ENCODE measurements at regions not wholly inside any gene's neighbourhood (a gene's known extent, or its start where the extent isn't known, plus 50 kb on each side); places are given as distances from the start of the nearest gene placed in this dataset.

DNA sequence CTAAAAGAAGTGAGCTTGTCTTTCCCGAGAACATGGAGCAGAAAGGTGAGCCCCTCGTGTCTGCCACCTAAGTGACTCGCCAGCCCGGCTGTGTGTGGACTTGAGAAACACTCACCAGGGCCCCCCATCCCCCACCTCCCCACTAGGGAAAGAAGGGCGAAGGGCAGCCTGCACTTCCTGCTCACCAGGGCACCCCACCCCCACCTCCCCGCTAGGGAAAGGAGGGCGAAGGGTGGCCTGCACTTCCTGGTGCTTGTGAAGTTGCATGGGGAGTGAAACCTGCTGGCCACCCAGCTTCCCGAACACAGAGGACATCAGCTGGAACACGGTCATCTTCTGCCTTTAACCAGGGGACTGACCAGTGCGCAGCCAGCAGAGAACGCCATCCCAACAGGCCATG lies 402.7 kb upstream of the SALL3 start:
- Histone ChIP-seq H3K9ac (no peak overlapping the region), H3K4me2 (ENCODE audit: unreplicated experiment) (no peak overlapping the region), H3F3A (ENCODE audit: insufficient read depth) (no peaks in the 10 kb centered on the region), H3K27me3 (replicated peaks; ENCODE audit: insufficient read depth) (no peaks in the 10 kb centered on the region), H3K9me3 (ENCODE audit: low read depth) (no peaks in the 10 kb centered on the region), H3K36me3 (ENCODE audit: low read depth) (no peaks in the 10 kb centered on the region), H3K27ac (no peak overlapping the region), H3K4me3 (no peak overlapping the region), H2AFZ (no peak overlapping the region), H3K9me2 (ENCODE audit: insufficient read depth) (no peaks in the 10 kb centered on the region), H3K79me2 (ENCODE audit: insufficient read depth) (no peaks in the 10 kb centered on the region), H4K20me1 (ENCODE audit: insufficient read depth) (no peaks in the 10 kb centered on the region), H3K4me1 (ENCODE audit: insufficient read depth) (no peaks in the 10 kb centered on the region)
- no peak for DNase-seq
- TF ChIP-seq EZH2phosphoT487 (IDR thresholded peaks at IDR 0.05; ENCODE audit: insufficient read depth, low read depth), result no peak
- TF ChIP-seq EZH2 (IDR thresholded peaks at IDR 0.05; ENCODE audit: insufficient read depth, poor library complexity, severe bottlenecking), result no peak
- WGBS, 2 experiments (ENCODE audit: low coverage in 1 of 2, low lambda C conversion rate in 2 of 2, missing lambda C conversion rate in 2 of 2), result 54 to 56% methylated on average over 8 to 11 of the region's 11 CpGs
- in situ Hi-C loops (cut with MboI), result no loop called here

DNA sequence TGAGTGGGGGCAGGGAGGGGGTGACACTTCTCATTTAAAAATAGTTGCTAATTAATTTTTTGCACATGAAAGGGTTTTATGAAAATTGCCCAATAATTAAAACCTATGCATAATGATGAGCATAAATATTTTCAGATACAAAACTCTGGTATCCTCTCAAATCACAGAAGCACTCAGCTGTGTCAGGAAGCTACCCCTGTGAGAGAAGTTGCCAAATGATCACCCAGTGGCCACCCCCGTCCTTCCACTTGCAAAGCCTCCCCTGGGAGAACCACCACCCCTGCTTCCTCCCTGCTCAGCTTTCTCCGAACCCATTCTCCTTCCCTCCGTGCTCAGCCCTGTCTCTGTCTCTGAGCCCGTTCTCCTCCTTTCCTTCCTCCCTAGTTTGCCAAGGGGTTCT lies 400.2 kb upstream of the SALL3 start:
- no peak overlapping the region for H3K4me3 ChIP-seq
- no peaks in the 10 kb centered on the region for H3K36me3 ChIP-seq (ENCODE audit: low read depth)
- 21 to 25% methylated on average over 4 of the region's 4 CpGs for WGBS, 2 experiments (ENCODE audit: low coverage in 1 of 2, low lambda C conversion rate in 2 of 2, missing lambda C conversion rate in 2 of 2)
- no peaks in the 10 kb centered on the region for H3K9me2 ChIP-seq (ENCODE audit: insufficient read depth)
- no peaks in the 10 kb centered on the region for H3K9me3 ChIP-seq (ENCODE audit: low read depth)
- no peak overlapping the region for H3K9ac ChIP-seq
- no peak overlapping the region for H3K4me2 ChIP-seq (ENCODE audit: unreplicated experiment)
- H3K4me1 ChIP-seq (ENCODE audit: insufficient read depth), result no peaks in the 10 kb centered on the region
- H3F3A ChIP-seq (ENCODE audit: insufficient read depth), result no peaks in the 10 kb centered on the region
- H4K20me1 ChIP-seq (ENCODE audit: insufficient read depth), result no peaks in the 10 kb centered on the region
- H3K27ac ChIP-seq, result no peak overlapping the region
- H3K79me2 ChIP-seq (ENCODE audit: insufficient read depth), result no peaks in the 10 kb centered on the region
- DNase-seq, result no peak
- no peaks in the 10 kb centered on the region for H3K27me3 ChIP-seq (replicated peaks; ENCODE audit: insufficient read depth)
- TF ChIP-seq EZH2phosphoT487 (IDR thresholded peaks at IDR 0.05; ENCODE audit: insufficient read depth, low read depth) (no peak), EZH2 (IDR thresholded peaks at IDR 0.05; ENCODE audit: insufficient read depth, poor library complexity, severe bottlenecking) (no peak)
- no peak overlapping the region for H2AFZ ChIP-seq
- in situ Hi-C loops (cut with MboI), result no loop called here

DNA sequence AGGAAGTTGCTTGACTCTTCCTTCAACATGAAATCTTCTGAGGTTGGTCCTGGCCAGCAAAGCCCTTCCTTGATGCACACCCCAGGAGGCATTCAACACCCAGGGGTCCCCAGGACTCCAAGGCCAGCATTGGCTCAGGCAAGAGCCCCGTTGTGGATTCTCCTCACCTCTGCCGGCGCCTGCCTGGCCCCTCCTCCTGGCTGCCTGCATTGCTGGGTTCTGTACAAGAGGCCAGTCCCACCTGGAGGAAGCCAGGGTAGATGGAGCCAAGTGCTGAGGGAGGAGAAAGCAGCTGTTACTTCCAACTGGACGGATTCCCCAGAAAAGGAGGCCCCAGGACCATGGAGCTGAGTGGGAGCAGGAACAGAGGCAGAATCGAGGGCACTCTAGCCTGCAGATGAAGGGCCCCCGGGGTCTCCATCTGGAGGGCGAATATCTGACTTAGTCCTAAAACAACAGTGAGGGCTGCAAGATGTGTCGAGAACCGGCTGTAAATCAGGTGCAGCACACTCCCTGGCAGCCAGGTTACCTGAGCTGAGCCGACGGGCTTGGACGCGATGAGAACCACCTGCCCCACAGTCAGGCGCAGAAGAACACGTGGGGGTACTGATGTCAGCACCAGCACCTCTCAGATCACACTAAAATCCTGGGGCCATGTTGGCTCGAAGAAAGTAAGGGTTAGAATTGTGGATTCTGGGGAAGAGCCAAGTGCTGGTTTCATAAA lies 399.6 kb upstream of the SALL3 start:
- no peaks in the 10 kb centered on the region for H3K9me2 ChIP-seq (ENCODE audit: insufficient read depth)
- H2AFZ ChIP-seq, result no peak overlapping the region
- H3K27me3 ChIP-seq (replicated peaks; ENCODE audit: insufficient read depth), result no peaks in the 10 kb centered on the region
- H3K27ac ChIP-seq, result no peak overlapping the region
- H3K4me1 ChIP-seq (ENCODE audit: insufficient read depth), result no peaks in the 10 kb centered on the region
- TF ChIP-seq EZH2phosphoT487 (IDR thresholded peaks at IDR 0.05; ENCODE audit: insufficient read depth, low read depth) (no peak), EZH2 (IDR thresholded peaks at IDR 0.05; ENCODE audit: insufficient read depth, poor library complexity, severe bottlenecking) (no peak)
- no peak overlapping the region for H3K4me3 ChIP-seq
- no peaks in the 10 kb centered on the region for H3K9me3 ChIP-seq (ENCODE audit: low read depth)
- H3F3A ChIP-seq (ENCODE audit: insufficient read depth), result no peaks in the 10 kb centered on the region
- H3K4me2 ChIP-seq (ENCODE audit: unreplicated experiment), result no peak overlapping the region
- no peaks in the 10 kb centered on the region for H3K36me3 ChIP-seq (ENCODE audit: low read depth)
- H4K20me1 ChIP-seq (ENCODE audit: insufficient read depth), result no peaks in the 10 kb centered on the region
- DNase-seq, result no peak
- in situ Hi-C loops (cut with MboI), result no loop called here
- H3K79me2 ChIP-seq (ENCODE audit: insufficient read depth), result no peaks in the 10 kb centered on the region
- 33 to 35% methylated on average over 16 of the region's 16 CpGs for WGBS, 2 experiments (ENCODE audit: low coverage in 1 of 2, low lambda C conversion rate in 2 of 2, missing lambda C conversion rate in 2 of 2)
- no peak overlapping the region for H3K9ac ChIP-seq

DNA sequence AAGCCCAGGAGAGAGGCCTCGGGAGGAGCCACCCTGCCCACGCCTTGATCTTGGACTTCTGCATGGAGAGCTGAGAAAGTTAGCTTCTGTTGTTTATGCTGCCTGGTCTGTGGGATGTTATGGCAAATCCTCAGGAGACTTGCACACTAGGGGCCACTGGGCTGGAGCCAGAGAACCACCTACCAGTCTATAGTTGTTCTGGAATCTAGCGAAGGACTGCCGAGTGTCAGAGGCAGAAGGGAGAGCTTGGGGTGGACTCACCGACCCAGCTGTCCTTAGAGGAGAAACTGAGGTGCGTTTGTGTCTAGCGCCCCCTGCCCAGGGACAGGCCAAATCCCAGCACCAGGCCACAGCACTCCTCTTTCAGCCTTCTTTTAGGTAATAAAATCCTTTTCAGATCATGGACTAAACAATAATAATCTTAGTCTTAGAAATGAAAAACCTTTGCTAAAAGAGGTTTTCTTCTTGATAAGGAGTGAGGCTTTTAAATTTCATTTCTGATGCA lies 398.7 kb upstream of the SALL3 start:
- no peak overlapping the region for H3K4me2 ChIP-seq (ENCODE audit: unreplicated experiment)
- H3F3A ChIP-seq (ENCODE audit: insufficient read depth), result no peaks in the 10 kb centered on the region
- no peaks in the 10 kb centered on the region for H3K36me3 ChIP-seq (ENCODE audit: low read depth)
- DNase-seq, result no peak
- TF ChIP-seq EZH2 (IDR thresholded peaks at IDR 0.05; ENCODE audit: insufficient read depth, poor library complexity, severe bottlenecking), result no peak
- no peak for TF ChIP-seq EZH2phosphoT487 (IDR thresholded peaks at IDR 0.05; ENCODE audit: insufficient read depth, low read depth)
- no peaks in the 10 kb centered on the region for H3K27me3 ChIP-seq (replicated peaks; ENCODE audit: insufficient read depth)
- no peaks in the 10 kb centered on the region for H3K9me2 ChIP-seq (ENCODE audit: insufficient read depth)
- H3K4me1 ChIP-seq (ENCODE audit: insufficient read depth), result no peaks in the 10 kb centered on the region
- no peaks in the 10 kb centered on the region for H4K20me1 ChIP-seq (ENCODE audit: insufficient read depth)
- H3K27ac ChIP-seq, result no peak overlapping the region
- H3K9ac ChIP-seq, result no peak overlapping the region
- H3K4me3 ChIP-seq, result no peak overlapping the region
- no peaks in the 10 kb centered on the region for H3K79me2 ChIP-seq (ENCODE audit: insufficient read depth)
- WGBS, 2 experiments (ENCODE audit: low coverage in 1 of 2, low lambda C conversion rate in 2 of 2, missing lambda C conversion rate in 2 of 2), result 25 to 43% methylated on average over 7 of the region's 7 CpGs
- in situ Hi-C loops (cut with MboI), result no loop called here
- H2AFZ ChIP-seq, result no peak overlapping the region
- no peaks in the 10 kb centered on the region for H3K9me3 ChIP-seq (ENCODE audit: low read depth)
